Progenitor cell of endocrine pancreas (in vitro differentiated cells): ENCODE measurements at regions not wholly inside any gene's neighbourhood (a gene's known extent, or its start where the extent isn't known, plus 50 kb on each side); places are given as distances from the start of the nearest gene placed in this dataset.

ENCODE experiments used
- DNase-seq: peaks from one replicate; pipeline ENCODE4 v3.0.0; 2021; ENCODE audit warnings: low spot score; ENCODE audit not compliant: unreplicated experiment
- H3K27ac Mint-ChIP-seq: 2 replicates; pipeline ENCODE4 v1.8.0; 2021; ENCODE audit warnings: mild to moderate bottlenecking, moderate library complexity, mixed read lengths
- H3K27me3 Mint-ChIP-seq: 2 replicates; pipeline ENCODE4 v1.8.0; 2021; ENCODE audit warnings: mixed read lengths
- H3K36me3 Mint-ChIP-seq: 2 replicates; pipeline ENCODE4 v1.8.0; 2022; ENCODE audit warnings: mixed read lengths; ENCODE audit not compliant: insufficient read depth
- H3K4me1 Mint-ChIP-seq: 2 replicates; pipeline ENCODE4 v1.8.0; 2021; ENCODE audit warnings: low read depth, mixed read lengths
- H3K4me3 Mint-ChIP-seq: 2 replicates; pipeline ENCODE4 v1.8.0; 2021; ENCODE audit warnings: low read depth, mild to moderate bottlenecking, moderate library complexity, mixed read lengths
- H3K9me3 Mint-ChIP-seq: 2 replicates; pipeline ENCODE4 v1.8.0; 2021; ENCODE audit warnings: low read depth, mixed read lengths
- CTCF ChIP-seq: fragments of 200-600 bp; sonication (generic); IDR thresholded peaks from one replicate; pipeline ENCODE4 v1.5.0; 2021; ENCODE audit warnings: antibody characterized with exemption, mild to moderate bottlenecking; ENCODE audit not compliant: unreplicated experiment

GRCh38 chr3:36211652-36211999 is 168.7 kb upstream of the STAC start:
- Mint-ChIP-seq H3K27ac (no peak overlapping the region), H3K27me3 (no peaks in the 10 kb centered on the region), H3K4me1 (peaks cover 2% of the 10 kb centered on the region), H3K4me3 (no peak overlapping the region), H3K36me3 (no peaks in the 10 kb centered on the region), H3K9me3 (no peaks in the 10 kb centered on the region)
- no peak for TF ChIP-seq CTCF
- DNase-seq, result no peak

GRCh38 chr3:36212251-36212650 is 168.1 kb upstream of the STAC start:
- Mint-ChIP-seq H3K4me3 (no peak overlapping the region), H3K4me1 (no peaks in the 10 kb centered on the region)

DNA sequence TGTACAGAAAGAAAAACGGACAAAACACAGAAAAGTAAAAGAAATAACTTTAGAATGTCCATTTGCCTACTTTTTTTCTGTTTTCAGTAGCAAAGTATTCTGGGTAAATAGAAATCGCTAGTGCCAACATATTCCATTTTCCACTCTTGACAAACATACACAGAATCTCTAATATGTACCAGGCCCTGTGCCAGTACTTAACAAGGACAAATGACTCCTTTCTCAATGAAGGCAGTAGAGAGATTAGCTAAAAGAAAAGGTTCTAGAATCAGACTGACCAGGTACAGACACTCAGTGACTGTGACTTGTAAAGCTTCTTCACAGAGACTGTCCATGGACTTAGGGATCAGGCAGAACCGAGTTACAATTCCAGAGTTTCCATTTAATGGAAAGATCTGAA is 165.8 kb upstream of the STAC start:
- no peak overlapping the region for H3K27ac Mint-ChIP-seq
- peaks cover 7% of the 10 kb centered on the region for H3K9me3 Mint-ChIP-seq
- H3K4me3 Mint-ChIP-seq, result no peak overlapping the region
- H3K36me3 Mint-ChIP-seq, result no peaks in the 10 kb centered on the region
- H3K4me1 Mint-ChIP-seq, result no peaks in the 10 kb centered on the region
- H3K27me3 Mint-ChIP-seq, result peaks cover 7% of the 10 kb centered on the region
- no peak for DNase-seq
- TF ChIP-seq CTCF, result no peak

More at GRCh38 chr3:36212251-36212650, 168.1 kb upstream of the STAC start:
- Mint-ChIP-seq H3K27ac (no peak overlapping the region), H3K36me3 (no peaks in the 10 kb centered on the region), H3K9me3 (no peaks in the 10 kb centered on the region), H3K27me3 (no peaks in the 10 kb centered on the region)
- TF ChIP-seq CTCF, result no peak
- no peak for DNase-seq

DNA sequence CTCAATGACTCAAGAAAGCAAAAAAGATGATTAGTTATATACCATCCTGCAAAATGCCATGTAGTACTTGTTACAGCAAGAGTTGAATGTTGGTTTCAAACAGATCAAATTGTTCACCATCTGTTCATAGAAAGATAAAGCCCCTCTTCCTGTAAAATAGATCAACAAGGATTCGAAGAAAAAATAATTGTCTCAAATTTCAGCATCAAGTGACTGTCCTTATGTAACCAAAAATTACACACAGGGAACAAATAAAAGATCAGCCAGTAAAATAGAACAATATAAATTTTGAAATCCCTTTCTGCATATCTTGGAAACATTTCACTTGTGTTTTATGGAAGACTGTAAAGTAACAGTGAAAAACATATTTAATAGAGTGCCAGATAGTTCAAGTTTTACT is 165.1 kb upstream of the STAC start:
- H3K27me3 Mint-ChIP-seq, result peaks cover 7% of the 10 kb centered on the region
- no peak overlapping the region for H3K4me3 Mint-ChIP-seq
- DNase-seq, result no peak
- H3K27ac Mint-ChIP-seq, result no peak overlapping the region
- no peaks in the 10 kb centered on the region for H3K36me3 Mint-ChIP-seq
- peaks cover 7% of the 10 kb centered on the region for H3K9me3 Mint-ChIP-seq
- no peak for TF ChIP-seq CTCF
- no peaks in the 10 kb centered on the region for H3K4me1 Mint-ChIP-seq

GRCh38 chr3:36219398-36219797 is 160.9 kb upstream of the STAC start:
- Mint-ChIP-seq H3K9me3 (peaks cover 10% of the 10 kb centered on the region), H3K27ac (no peak overlapping the region), H3K4me3 (no peak overlapping the region), H3K4me1 (no peaks in the 10 kb centered on the region), H3K36me3 (no peaks in the 10 kb centered on the region), H3K27me3 (peaks cover 7% of the 10 kb centered on the region)
- DNase-seq, result no peak
- no peak for TF ChIP-seq CTCF
